ENCODE measurements at regions not wholly inside any gene's neighbourhood (a gene's known extent, or its start where the extent isn't known, plus 50 kb on each side); places are given as distances from the start of the nearest gene placed in this dataset.
"Not testable (repeated sequence)": the region's sequence is repeated elsewhere in the genome, so short reads cannot be mapped to it uniquely, and the experiment has no call there.

DNA sequence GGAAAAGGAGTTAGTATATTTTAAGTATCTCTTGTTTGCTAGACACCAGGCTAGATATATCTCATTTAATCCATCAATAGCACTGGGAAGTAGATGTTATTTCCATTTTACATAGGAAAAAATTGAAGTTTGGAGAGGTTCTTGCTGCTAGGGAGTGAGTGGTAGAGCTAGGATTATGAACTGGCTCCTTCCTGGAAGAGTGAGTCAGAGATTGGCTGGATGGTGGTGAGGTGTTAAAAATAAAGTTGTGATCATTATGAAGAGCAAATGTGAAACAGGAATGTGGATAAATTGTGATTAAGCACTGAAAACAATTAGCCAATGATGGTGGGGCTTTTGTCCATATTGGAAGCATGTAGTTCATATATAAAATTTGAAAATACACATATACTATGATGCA lies 234.2 kb downstream of the WNT5A start:
- Histone ChIP-seq H3K27ac (ENCODE audit: low read length) (no peak overlapping the region), H3K36me3 (ENCODE audit: insufficient read depth, low read length) (no peaks in the 10 kb centered on the region), H3K4me3 (ENCODE audit: low read depth in 1 of 2, low read length in 2 of 2) (no peak overlapping the region), H3K27me3 (ENCODE audit: insufficient read depth, low read length, poor library complexity) (no peaks in the 10 kb centered on the region), H3K9ac (ENCODE audit: low read depth, low read length) (no peak overlapping the region), H4K20me1 (ENCODE audit: insufficient read depth, low read length) (no peaks in the 10 kb centered on the region), H3K9me3 (ENCODE audit: insufficient read depth, low read length, severe bottlenecking) (no peaks in the 10 kb centered on the region), H3K4me1 (ENCODE audit: insufficient read depth, low read length) (no peaks in the 10 kb centered on the region), H3K79me2 (ENCODE audit: insufficient read depth, low read length) (no peaks in the 10 kb centered on the region), H2AFZ (ENCODE audit: low read depth, low read length) (no peak overlapping the region), H3K4me2 (ENCODE audit: insufficient read depth, low read length) (no peak overlapping the region)
- TF ChIP-seq EZH2 (IDR thresholded peaks at IDR 0.05; ENCODE audit: borderline replicate concordance, low read depth, low read length, severe bottlenecking): no peak
- TF ChIP-seq, protein P1, sequence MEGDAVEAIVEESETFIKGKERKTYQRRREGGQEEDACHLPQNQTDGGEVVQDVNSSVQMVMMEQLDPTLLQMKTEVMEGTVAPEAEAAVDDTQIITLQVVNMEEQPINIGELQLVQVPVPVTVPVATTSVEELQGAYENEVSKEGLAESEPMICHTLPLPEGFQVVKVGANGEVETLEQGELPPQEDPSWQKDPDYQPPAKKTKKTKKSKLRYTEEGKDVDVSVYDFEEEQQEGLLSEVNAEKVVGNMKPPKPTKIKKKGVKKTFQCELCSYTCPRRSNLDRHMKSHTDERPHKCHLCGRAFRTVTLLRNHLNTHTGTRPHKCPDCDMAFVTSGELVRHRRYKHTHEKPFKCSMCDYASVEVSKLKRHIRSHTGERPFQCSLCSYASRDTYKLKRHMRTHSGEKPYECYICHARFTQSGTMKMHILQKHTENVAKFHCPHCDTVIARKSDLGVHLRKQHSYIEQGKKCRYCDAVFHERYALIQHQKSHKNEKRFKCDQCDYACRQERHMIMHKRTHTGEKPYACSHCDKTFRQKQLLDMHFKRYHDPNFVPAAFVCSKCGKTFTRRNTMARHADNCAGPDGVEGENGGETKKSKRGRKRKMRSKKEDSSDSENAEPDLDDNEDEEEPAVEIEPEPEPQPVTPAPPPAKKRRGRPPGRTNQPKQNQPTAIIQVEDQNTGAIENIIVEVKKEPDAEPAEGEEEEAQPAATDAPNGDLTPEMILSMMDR (IDR thresholded peaks at IDR 0.05; ENCODE audit: borderline replicate concordance, extremely low read depth, low read length, poor library complexity, severe bottlenecking): no peak
- ATAC-seq (ENCODE audit: insufficient read depth, low read depth) (no peak), DNase-seq (no peak)

DNA sequence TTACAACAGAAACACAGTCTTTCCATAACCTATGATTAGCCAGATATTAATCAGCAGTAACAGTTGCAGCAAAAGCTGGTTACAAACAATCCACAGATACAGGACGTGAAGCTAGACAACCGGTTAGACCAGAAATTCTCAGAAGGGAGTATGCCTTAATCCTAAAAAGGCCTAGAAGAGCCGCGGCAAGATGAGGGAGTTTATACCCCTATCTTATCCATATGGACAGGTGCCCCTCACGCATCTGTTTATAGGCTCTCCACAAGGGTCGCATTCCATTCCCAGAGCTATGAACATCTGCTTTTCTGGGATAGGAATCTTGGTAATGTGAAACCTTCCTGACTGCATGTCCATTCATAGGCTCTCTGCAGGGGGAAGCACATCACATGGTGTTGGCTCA lies 237.9 kb downstream of the WNT5A start:
- H3K9me3 ChIP-seq (ENCODE audit: insufficient read depth, low read length, severe bottlenecking); H3K27ac ChIP-seq (ENCODE audit: low read length); H3K27me3 ChIP-seq (ENCODE audit: insufficient read depth, low read length, poor library complexity); H3K79me2 ChIP-seq (ENCODE audit: insufficient read depth, low read length); H3K4me3 ChIP-seq (ENCODE audit: low read depth in 1 of 2, low read length in 2 of 2); H3K4me2 ChIP-seq (ENCODE audit: insufficient read depth, low read length); H4K20me1 ChIP-seq (ENCODE audit: insufficient read depth, low read length); H2AFZ ChIP-seq (ENCODE audit: low read depth, low read length); ATAC-seq (ENCODE audit: insufficient read depth, low read depth); H3K4me1 ChIP-seq (ENCODE audit: insufficient read depth, low read length); DNase-seq; H3K9ac ChIP-seq (ENCODE audit: low read depth, low read length); H3K36me3 ChIP-seq (ENCODE audit: insufficient read depth, low read length): not testable (repeated sequence)

- Histone ChIP-seq H3K9me3 (ENCODE audit: insufficient read depth, low read length, severe bottlenecking) (no peaks in the 10 kb centered on the region), H3K27ac (ENCODE audit: low read length) (no peak overlapping the region), H3K27me3 (ENCODE audit: insufficient read depth, low read length, poor library complexity) (no peaks in the 10 kb centered on the region), H3K79me2 (ENCODE audit: insufficient read depth, low read length) (no peaks in the 10 kb centered on the region), H3K4me2 (ENCODE audit: insufficient read depth, low read length) (no peak overlapping the region), H3K4me1 (ENCODE audit: insufficient read depth, low read length) (no peaks in the 10 kb centered on the region), H3K4me3 (ENCODE audit: low read depth in 1 of 2, low read length in 2 of 2) (no peak overlapping the region), H4K20me1 (ENCODE audit: insufficient read depth, low read length) (no peaks in the 10 kb centered on the region), H3K36me3 (ENCODE audit: insufficient read depth, low read length) (no peaks in the 10 kb centered on the region), H2AFZ (ENCODE audit: low read depth, low read length) (no peak overlapping the region), H3K9ac (ENCODE audit: low read depth, low read length) (no peak overlapping the region)
- DNase-seq (no peak), ATAC-seq (ENCODE audit: insufficient read depth, low read depth) (no peak)
- no peak for TF ChIP-seq EZH2 (IDR thresholded peaks at IDR 0.05; ENCODE audit: borderline replicate concordance, low read depth, low read length, severe bottlenecking)
- TF ChIP-seq, protein P1 (IDR thresholded peaks at IDR 0.05; ENCODE audit: borderline replicate concordance, extremely low read depth, low read length, poor library complexity, severe bottlenecking): no peak
These were observed 239.4 kb downstream of the WNT5A start for GRCh38 chr3:55247666-55248065.

- H3K27ac ChIP-seq (ENCODE audit: low read length): no peak overlapping the region
- TF ChIP-seq, protein P1 (IDR thresholded peaks at IDR 0.05; ENCODE audit: borderline replicate concordance, extremely low read depth, low read length, poor library complexity, severe bottlenecking): no peak
- no peak for TF ChIP-seq EZH2 (IDR thresholded peaks at IDR 0.05; ENCODE audit: borderline replicate concordance, low read depth, low read length, severe bottlenecking)
- no peak for DNase-seq
- no peak overlapping the region for H3K9ac ChIP-seq (ENCODE audit: low read depth, low read length)
- ATAC-seq (ENCODE audit: insufficient read depth, low read depth): no peak
- H4K20me1 ChIP-seq (ENCODE audit: insufficient read depth, low read length): no peaks in the 10 kb centered on the region
- no peaks in the 10 kb centered on the region for H3K27me3 ChIP-seq (ENCODE audit: insufficient read depth, low read length, poor library complexity)
- no peaks in the 10 kb centered on the region for H3K79me2 ChIP-seq (ENCODE audit: insufficient read depth, low read length)
- no peaks in the 10 kb centered on the region for H3K9me3 ChIP-seq (ENCODE audit: insufficient read depth, low read length, severe bottlenecking)
- no peaks in the 10 kb centered on the region for H3K36me3 ChIP-seq (ENCODE audit: insufficient read depth, low read length)
- no peak overlapping the region for H3K4me3 ChIP-seq (ENCODE audit: low read depth in 1 of 2, low read length in 2 of 2)
- no peak overlapping the region for H3K4me2 ChIP-seq (ENCODE audit: insufficient read depth, low read length)
- no peak overlapping the region for H2AFZ ChIP-seq (ENCODE audit: low read depth, low read length)
- H3K4me1 ChIP-seq (ENCODE audit: insufficient read depth, low read length): no peaks in the 10 kb centered on the region
These were observed 241.1 kb downstream of the WNT5A start for GRCh38 chr3:55246033-55246432.

Measured in DND-41 (cell line).